GM19351 (cell line): ENCODE measurements at regions not wholly inside any gene's neighbourhood (a gene's known extent, or its start where the extent isn't known, plus 50 kb on each side); places are given as distances from the start of the nearest gene placed in this dataset.

ENCODE experiments used
- ATAC-seq: cut with Tn5 transposase; IDR thresholded peaks from one replicate; pipeline ENCODE4 v1.9.1; 2021; ENCODE audit warnings: mild to moderate bottlenecking, moderate library complexity; ENCODE audit not compliant: unreplicated experiment

GRCh38 chrX:151476604-151477303, 79.7 kb downstream of the VMA21 start:
- no peak for ATAC-seq

DNA sequence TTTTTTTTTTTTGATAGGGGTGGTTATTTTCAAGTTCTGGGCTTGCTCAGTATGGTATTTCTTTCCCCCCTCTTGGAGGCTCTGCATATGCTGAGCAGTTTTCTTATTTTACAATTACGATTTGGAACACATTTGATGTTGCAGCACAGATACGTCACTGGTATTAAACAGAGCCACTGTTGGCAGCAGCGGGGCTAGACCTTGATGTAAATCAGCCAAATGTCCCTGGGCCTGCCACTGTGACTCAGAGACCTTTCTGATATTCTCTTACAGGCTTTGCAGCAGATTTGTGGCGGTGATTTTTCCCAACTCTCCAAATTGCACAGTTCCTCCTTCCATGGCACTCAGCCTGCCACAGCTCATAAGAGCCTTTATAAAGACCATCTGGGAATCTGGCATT, 81.1 kb downstream of the VMA21 start:
- ATAC-seq, result no peak

GRCh38 chrX:151488677-151489076, 74.8 kb upstream of the PASD1 start:
- peak; percentile 91 for ATAC-seq

GRCh38 chrX:151505796-151506195, 57.7 kb upstream of the PASD1 start:
- ATAC-seq, result peak; percentile 77

GRCh38 chrX:151510203-151510602, 53.3 kb upstream of the PASD1 start:
- no peak for ATAC-seq

DNA sequence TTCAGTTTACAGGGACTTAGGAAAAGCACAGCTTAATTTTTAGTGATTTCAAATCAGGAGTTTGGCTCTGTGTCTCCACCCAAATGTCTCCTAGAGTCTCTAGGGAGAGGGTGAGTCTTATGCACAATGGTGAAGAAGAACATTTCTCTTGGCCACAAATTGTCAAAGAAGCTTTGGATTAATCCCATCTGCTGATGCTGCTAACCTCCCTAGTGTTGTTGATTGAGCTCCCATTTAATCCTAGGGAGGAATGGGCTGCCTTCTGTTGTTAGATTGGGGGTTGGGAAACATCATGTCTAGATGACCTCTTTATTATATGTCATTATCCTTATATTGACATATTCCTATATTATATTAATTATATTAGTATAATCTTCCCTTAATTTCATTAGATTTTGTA, 50.0 kb upstream of the PASD1 start:
- ATAC-seq, result no peak
